ENCODE measurements at regions not wholly inside any gene's neighbourhood (a gene's known extent, or its start where the extent isn't known, plus 50 kb on each side); places are given as distances from the start of the nearest gene placed in this dataset.

- no peak for TF ChIP-seq CTCF (IDR thresholded peaks at IDR 0.05; ENCODE audit: insufficient read depth, low read length, poor library complexity, severe bottlenecking)
- no peak for TF ChIP-seq EZH2phosphoT487 (conservative IDR thresholded peaks at IDR 0.05; ENCODE audit: low read length)
These were observed 156.4 kb upstream of the FREM2 start for GRCh38 chr13:38530492-38530891.

All from SU-DHL-6 (cell line).